Left lung (tissue), 4 donors: ENCODE measurements at regions not wholly inside any gene's neighbourhood (a gene's known extent, or its start where the extent isn't known, plus 50 kb on each side); places are given as distances from the start of the nearest gene placed in this dataset.
"Not testable (repeated sequence)": the region's sequence is repeated elsewhere in the genome, so short reads cannot be mapped to it uniquely, and the experiment has no call there.

Source experiments
- ATAC-seq: fragments of 200-7000 bp; cut with Tn5 transposase; one replicate; pipeline ENCODE4 v1.9.1; 2020; ENCODE audit warnings: moderate library complexity
- DNase-seq, 4 donors: peaks; one replicate each; pipeline ENCODE4 v3.0.0-alpha.2; 2013 to 2020
- H3K27ac ChIP-seq, 2 donors: fragments of 200-600 bp; sonication (generic) in 1 of 2; one replicate each; pipeline versions ENCODE4 v1.5.0 to v1.8.0; 2020 to 2021
- H3K27me3 ChIP-seq, 2 donors: fragments of 200-600 bp; sonication (generic) in 1 of 2; one replicate each; pipeline versions ENCODE4 v1.5.0 to v1.8.0; 2020 to 2021
- H3K36me3 ChIP-seq, 2 donors: fragments of 200-600 bp; sonication (generic) in 1 of 2; one replicate each; pipeline versions ENCODE4 v1.5.0 to v1.8.0; 2020 to 2021
- H3K4me1 ChIP-seq, 2 donors: fragments of 200-600 bp; one replicate each; pipeline ENCODE4 v1.8.0; 2021
- H3K4me3 ChIP-seq, 2 donors: fragments of 200-600 bp; sonication (generic) in 1 of 2; one replicate each; pipeline versions ENCODE4 v1.5.0 to v1.8.0; 2020 to 2021; ENCODE audit warnings: mild to moderate bottlenecking in 1 of 2
- H3K9me3 ChIP-seq, 2 donors: fragments of 200-600 bp; sonication (generic) in 1 of 2; one replicate each; pipeline versions ENCODE4 v1.5.0 to v1.8.0; 2020 to 2021
- intact Hi-C, 2 donors: fragments of 100-400 bp; cut with DNase I; formaldehyde crosslinking; loops; one replicate each; pipeline versions ENCODE4 v1.11.2 to v1.14.2; 2022
- TF ChIP-seq, protein P1 (sequence below), 2 donors: fragments of 200-600 bp; sonication (generic) in 1 of 2; IDR thresholded peaks; one replicate each; pipeline versions ENCODE4 v1.5.0 to v1.8.0; 2021; ENCODE audit warnings: antibody characterized with exemption in 2 of 2
- donor health status: DM: no; HTN: yes; CAD: no.
- donor health status: DM: no; HTN: no; CAD: no.

DNA sequence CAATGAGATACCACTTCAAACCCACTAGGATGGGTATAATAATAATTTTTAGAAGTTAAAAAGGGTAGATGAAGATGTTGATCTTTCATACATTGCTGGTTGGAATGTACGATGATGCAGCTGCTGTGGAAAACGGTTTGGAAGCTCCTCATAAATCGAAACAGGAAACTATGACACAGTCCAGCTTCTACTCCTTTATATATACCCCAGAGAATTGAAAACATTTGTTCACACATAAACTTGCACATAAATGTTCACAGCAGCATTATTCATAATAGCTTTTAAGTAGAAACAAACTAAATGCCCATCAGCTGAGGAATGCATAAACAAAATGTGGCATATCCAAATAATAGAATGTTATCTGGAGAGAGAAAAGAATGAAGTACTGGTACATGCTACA is 95.0 kb downstream of the STRADB start:
- H3K27ac ChIP-seq, result no peak overlapping the region
- H3K36me3 ChIP-seq, result no peaks in the 10 kb centered on the region
- intact Hi-C loops, result no loop called here
- ATAC-seq (no peak), DNase-seq (no peak)
- H3K4me3 ChIP-seq, result no peak overlapping the region
- TF ChIP-seq, protein P1, sequence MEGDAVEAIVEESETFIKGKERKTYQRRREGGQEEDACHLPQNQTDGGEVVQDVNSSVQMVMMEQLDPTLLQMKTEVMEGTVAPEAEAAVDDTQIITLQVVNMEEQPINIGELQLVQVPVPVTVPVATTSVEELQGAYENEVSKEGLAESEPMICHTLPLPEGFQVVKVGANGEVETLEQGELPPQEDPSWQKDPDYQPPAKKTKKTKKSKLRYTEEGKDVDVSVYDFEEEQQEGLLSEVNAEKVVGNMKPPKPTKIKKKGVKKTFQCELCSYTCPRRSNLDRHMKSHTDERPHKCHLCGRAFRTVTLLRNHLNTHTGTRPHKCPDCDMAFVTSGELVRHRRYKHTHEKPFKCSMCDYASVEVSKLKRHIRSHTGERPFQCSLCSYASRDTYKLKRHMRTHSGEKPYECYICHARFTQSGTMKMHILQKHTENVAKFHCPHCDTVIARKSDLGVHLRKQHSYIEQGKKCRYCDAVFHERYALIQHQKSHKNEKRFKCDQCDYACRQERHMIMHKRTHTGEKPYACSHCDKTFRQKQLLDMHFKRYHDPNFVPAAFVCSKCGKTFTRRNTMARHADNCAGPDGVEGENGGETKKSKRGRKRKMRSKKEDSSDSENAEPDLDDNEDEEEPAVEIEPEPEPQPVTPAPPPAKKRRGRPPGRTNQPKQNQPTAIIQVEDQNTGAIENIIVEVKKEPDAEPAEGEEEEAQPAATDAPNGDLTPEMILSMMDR (IDR thresholded peaks at IDR 0.05), result no peak
- no peaks in the 10 kb centered on the region for H3K27me3 ChIP-seq
- no peaks in the 10 kb centered on the region for H3K4me1 ChIP-seq
- no peaks in the 10 kb centered on the region for H3K9me3 ChIP-seq

DNA sequence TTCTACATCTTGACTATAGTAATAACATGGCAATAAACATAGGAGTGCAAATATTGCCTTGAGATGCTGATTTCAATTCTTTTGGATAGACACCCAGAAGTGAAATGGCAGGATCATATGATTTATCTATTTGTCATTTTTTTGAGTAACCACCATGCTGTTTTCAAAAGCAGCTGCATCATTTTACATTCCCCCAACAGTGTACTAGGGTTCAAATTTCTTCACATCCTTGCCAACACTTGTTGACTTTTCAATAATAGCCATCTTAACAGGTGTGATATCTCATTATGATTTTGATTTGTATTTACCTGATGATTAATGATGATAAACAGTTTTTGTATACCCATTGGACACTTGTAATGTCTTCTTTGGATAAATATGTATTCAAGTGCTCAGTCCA is 90.8 kb downstream of the STRADB start:
- H3K4me3 ChIP-seq, result no peak overlapping the region
- no peaks in the 10 kb centered on the region for H3K9me3 ChIP-seq
- no peaks in the 10 kb centered on the region for H3K36me3 ChIP-seq
- H3K27ac ChIP-seq, result no peak overlapping the region
- H3K27me3 ChIP-seq, result no peaks in the 10 kb centered on the region
- no peaks in the 10 kb centered on the region for H3K4me1 ChIP-seq
- DNase-seq (no peak), ATAC-seq (no peak)
- TF ChIP-seq, protein P1 (IDR thresholded peaks at IDR 0.05), result no peak
- intact Hi-C loops, result no loop called here

DNA sequence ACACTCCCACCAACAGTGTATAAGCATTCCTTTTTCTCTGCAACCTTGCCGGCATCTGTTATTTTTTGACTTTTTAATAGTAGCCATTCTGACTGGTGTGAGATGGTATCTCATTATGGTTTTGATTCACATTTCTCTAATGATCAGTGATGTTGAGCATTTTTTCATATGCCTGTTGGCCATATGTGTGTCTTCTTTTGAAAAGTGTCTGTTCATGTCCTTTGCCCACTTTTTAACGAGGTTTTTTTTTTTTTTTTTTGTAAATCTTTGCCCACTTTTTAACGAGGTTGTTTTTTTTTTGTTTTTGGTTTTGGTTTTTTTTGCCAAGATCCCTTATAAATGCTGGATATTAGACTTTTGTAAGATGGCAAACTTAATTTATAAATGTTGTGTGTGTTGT is 87.7 kb downstream of the STRADB start:
- ATAC-seq, H3K4me3 ChIP-seq, DNase-seq: not testable (repeated sequence)

GRCh38 chr2:201538025-201538424 is 86.5 kb downstream of the STRADB start:
- Histone ChIP-seq H3K27ac (no peak overlapping the region), H3K27me3 (no peaks in the 10 kb centered on the region), H3K36me3 (no peaks in the 10 kb centered on the region), H3K4me3 (no peak overlapping the region), H3K9me3 (peaks cover 0 to 10% of the 10 kb centered on the region in 2 donors), H3K4me1 (no peaks in the 10 kb centered on the region)
- no peak for DNase-seq
- no peak for ATAC-seq
- intact Hi-C loops, result no loop called here
- TF ChIP-seq, protein P1 (IDR thresholded peaks at IDR 0.05), result no peak

More for the DNA sequence above, 87.7 kb downstream of the STRADB start:
- H3K36me3 ChIP-seq, H3K27me3 ChIP-seq, H3K9me3 ChIP-seq, intact Hi-C loops, H3K4me1 ChIP-seq, H3K27ac ChIP-seq: not testable (repeated sequence)

DNA sequence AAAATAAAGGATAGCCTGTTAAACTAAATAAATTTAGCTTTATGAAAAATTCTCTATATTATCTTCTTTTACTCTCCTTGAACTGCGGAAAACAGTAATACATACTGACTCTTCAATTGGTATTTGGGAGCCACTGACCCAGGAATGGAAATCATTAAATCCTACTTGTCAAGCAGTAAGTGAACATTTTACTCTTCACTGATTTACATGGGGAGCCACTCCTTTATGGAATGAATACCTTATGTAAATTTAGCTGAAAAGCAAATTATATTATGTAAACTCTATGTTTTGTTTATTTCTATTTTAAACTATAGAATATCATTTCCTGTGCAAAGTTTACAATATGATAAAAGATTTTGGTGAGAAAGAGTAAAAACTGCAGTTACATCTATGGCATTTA is 85.2 kb downstream of the STRADB start:
- Histone ChIP-seq H3K36me3 (no peaks in the 10 kb centered on the region), H3K4me3 (no peak overlapping the region), H3K4me1 (no peaks in the 10 kb centered on the region), H3K9me3 (peaks cover 0 to 16% of the 10 kb centered on the region in 2 donors), H3K27me3 (no peaks in the 10 kb centered on the region), H3K27ac (no peak overlapping the region)
- TF ChIP-seq, protein P1 (IDR thresholded peaks at IDR 0.05), result no peak
- DNase-seq (no peak), ATAC-seq (no peak)
- intact Hi-C loops, result no loop called here

- Histone ChIP-seq H3K9me3 (peaks cover 0 to 16% of the 10 kb centered on the region in 2 donors), H3K27ac (no peak overlapping the region), H3K4me3 (no peak overlapping the region), H3K36me3 (no peaks in the 10 kb centered on the region), H3K27me3 (no peaks in the 10 kb centered on the region), H3K4me1 (no peaks in the 10 kb centered on the region)
- DNase-seq, result no peak
- intact Hi-C loops, result no loop called here
- no peak for ATAC-seq
- TF ChIP-seq, protein P1 (IDR thresholded peaks at IDR 0.05), result no peak
These were observed 84.5 kb downstream of the STRADB start for GRCh38 chr2:201536046-201536445.
